HCEC 1CT (cell line): ENCODE measurements at regions not wholly inside any gene's neighbourhood (a gene's known extent, or its start where the extent isn't known, plus 50 kb on each side); places are given as distances from the start of the nearest gene placed in this dataset.

ENCODE experiments used
- DNase-seq: peaks from one replicate; pipeline ENCODE4 v3.0.0-alpha.2; 2017

DNA sequence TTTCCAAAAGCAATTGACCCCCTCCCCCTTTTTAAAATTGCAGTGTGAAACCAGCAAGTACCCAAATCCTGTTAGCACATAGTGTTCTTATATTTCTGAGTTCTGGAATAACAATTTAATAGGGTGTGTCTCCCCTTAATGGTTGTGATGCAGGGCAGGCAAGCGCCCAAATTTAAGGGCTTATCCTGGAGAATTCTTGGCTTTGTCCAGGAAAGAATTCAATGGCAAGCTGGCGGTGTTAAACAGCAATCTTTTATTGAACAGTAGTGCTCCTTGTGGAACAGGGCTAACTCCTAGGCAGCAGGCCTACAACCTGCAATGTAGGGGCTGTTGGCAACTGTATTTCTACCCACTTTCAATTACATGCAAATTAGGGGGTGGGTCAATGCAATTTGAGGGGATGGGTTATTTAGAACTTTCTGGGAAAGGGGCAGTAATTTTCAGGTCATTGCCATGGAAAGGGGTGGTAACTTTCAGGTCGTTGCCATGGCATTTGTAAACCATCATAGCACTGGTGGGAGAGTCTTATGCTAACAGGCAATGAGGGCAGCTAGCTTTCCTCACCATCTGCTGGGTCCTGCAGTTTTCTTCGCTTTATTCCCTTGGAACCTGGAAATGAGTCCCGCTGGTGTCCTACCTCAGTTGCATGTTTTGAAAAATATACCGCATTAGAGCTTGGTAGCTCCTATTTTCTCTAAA, 149.0 kb upstream of the KCTD1 start:
- no peak for DNase-seq

DNA sequence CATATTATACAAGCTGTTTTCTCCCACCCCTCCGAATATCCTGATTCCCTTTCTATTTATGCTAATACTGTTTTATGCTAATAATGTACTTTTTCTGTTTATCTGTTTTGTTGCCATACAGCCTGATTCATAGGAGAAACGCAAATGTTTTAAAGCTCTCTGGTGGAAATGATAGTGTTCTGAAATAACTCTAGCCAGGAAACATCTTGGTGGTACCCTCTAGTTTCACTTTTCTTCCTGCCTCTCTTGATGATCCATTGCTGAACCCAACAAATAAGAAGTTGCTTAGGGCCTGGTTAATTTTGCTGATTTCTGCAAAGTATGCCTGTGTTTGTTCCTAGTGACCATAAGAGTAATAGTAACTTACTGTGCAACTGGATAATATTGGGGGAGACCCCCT, 148.4 kb upstream of the KCTD1 start:
- DNase-seq: no peak

DNA sequence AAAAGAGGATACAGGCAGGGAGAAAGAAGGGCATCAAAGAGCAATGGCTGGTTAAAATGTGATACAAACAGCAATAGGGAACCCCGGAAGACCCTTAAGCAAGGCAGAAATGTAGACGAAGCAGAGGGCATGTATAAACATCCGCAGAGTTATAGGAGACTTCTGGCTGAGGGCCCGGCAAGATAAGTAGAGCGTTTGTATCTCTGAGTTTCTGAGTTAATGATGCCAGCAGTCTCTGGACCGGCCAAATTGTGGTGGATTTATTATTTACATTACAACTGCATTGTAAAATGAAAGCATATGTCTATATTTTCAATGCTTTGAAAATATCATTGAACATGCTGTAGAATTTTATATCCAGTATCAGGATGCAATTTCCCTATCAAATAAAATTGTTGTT, 148.0 kb upstream of the KCTD1 start:
- no peak for DNase-seq

DNA sequence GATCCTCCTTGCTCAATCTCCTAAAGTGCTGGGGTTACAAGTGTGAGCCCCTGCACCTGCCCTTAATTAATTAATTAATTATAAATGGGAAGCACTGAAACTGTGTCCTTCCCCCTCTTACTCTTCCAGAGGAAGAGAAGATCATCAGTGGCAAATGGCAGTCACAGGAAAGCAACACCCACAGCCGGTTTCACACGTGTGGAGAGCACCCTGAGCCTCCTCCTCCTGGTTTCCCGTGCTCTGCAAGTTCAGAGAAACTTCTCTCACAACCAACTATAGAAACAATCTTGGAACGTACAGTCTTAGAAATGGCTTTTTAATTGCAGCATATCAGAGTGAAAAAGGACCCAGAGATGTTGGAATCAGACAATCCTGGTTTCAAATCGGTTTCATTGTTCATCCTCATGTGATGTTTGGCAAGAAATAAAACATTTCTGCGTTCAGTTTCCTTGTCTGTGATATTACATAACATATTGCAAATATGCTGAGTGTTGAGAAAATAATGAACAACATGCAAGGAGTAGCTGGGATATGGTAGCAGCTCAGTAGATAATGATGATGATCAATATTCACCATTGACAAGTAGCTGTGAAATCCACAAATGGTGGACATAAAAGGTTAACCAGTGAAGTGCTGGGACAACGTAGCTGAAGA, 141.0 kb upstream of the KCTD1 start:
- no peak for DNase-seq

DNA sequence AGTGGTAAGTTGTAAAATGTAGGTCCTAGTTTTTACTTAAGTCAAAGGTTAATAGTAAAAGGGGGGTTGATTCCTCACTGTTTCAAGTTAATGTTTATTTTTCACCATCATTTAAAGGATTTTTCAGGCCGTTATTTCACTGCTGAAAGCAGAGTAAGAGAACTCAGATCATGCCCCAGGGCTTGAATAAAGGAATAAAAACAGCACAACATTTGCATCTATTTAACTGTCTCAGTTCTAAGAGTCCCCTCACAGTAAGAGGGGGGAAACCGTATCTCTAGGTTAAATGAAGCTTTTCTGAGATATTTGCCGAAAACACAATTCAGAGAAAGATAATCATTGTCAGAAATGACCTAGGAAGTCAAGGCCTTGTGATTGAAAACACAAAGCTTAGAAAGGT, 138.2 kb upstream of the KCTD1 start:
- DNase-seq: no peak

DNA sequence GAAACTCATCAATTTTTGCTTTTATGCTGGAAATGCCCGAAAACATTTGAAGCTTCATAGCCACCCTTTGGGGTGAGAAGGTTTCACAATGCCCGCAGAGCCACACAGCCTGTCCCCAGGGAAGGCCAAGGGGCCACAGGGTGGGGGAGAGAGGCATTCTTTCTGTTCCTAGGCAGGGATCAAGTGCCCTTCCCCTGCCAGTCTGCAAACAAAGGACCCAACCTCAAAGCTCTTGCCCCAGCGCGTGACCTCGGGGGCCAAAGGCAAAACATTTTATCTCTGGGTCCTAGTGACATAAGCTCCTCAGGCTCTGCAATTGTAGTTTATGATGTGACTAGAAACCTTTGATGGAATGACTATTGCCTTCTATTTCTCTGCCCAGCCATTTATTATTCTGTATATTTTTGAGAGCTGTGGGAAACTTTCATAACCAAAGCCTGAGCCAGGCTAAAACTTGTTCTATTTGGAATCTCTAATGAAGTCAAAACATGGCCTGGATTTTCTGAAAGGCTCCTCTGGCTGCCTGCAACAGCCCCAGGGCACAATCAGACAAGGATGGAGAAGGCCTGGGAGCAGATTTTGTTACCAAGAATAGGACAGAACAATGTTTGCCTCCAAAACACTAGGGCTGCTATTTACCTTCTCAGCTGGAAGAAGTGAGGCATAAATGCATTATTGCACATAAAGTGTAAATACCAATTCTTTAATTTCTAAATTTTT, 137.2 kb upstream of the KCTD1 start:
- DNase-seq: no peak

DNA sequence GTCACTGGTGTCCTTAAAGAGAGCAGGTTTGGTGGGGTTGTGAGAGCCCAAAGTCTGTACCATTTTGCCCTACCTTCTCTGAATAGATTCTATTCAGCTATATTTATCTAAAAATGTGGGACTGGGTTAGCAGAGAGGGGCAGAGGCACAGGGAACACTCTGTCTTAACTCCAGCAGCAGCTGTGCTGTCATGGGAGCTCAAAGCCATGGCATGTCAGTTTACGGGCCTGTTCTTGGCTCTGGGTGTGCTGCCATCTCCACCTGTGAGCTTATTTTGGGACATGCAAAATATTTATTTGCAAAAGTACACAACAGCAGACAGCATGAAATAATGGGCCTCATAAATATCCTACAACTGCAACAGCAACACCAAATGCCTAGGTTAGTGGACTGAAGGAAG, 129.6 kb upstream of the KCTD1 start:
- DNase-seq: no peak

DNA sequence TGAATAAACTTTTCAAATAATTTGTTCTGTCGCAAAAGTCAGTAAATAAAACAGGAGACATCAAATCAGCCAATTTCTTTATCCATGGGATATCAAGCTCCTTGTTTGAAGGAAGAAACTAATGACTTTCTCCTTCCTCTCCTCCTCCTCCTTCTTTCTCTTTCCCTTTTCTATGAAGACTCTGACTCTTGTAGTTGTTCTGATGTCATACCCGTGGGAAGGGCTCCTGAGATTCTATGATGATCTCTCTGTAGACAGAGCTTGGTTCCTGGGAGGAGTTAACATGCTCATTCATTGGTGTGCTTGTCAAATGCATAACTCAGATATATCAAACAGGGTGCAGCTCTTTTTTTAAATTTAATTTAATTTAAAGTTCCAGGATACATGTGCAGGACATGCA, 118.7 kb upstream of the KCTD1 start:
- DNase-seq: no peak

DNA sequence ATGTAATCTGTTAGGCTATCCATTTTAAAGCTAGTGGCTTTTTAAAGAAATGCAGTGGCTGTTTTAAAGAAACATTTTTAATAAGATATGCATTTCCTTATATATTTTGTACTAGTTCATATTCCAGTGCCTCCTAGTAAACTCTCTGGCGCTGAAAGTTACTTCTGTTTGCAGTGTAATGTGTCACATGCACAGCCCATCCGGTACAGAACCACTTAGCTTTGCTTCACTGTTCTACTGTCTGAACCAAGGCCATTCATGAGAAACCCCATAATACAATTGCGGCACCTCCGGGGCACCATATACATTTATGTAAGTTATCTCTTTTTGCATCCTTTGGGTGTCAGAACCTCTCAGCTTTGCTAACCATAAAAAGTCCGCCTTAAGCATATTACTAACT, 114.6 kb upstream of the KCTD1 start:
- DNase-seq: no peak

DNA sequence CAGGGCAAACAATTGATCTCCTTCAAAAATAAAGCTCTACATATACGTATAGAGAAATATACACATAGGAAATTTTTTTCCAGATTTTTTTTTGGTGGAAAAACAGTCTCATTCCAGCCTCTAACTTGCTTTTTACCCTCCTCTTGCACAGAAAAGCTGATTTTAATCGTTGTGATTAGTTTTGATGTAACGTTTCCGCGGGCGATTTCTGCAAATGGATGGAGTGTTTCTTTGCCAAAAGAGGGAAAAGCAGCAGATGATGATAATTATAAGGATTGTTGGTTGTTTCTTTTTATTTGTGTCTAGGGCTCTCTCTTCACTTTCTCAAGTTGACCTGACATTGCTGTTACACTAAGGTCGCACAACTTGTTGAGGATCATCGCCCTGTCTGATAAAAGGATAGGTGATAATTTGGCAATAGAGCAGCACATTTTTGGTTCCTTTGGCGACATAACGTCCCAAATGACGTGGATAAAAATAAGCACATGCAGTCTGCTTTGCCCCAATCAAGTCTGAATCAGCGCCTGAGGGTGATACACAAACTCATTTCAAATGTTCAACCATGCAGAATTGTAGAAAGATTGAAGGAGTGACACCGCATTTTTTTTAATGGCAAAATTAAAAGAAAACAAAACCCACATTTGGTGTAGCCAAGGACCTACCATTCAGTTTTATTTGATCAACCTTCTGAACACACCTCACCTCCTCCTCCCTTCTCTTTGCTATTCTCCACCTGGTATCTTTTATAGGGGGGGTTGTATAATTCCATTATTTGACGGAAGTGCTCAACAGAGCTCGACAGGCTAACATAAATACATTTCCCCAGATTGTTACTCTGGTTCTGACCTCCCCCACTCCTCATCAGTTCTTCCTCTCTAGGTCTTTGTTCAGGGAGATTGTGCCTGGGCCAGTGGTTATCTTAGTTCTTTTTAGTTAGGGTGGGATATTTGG, 109.6 kb upstream of the KCTD1 start:
- no peak for DNase-seq

DNA sequence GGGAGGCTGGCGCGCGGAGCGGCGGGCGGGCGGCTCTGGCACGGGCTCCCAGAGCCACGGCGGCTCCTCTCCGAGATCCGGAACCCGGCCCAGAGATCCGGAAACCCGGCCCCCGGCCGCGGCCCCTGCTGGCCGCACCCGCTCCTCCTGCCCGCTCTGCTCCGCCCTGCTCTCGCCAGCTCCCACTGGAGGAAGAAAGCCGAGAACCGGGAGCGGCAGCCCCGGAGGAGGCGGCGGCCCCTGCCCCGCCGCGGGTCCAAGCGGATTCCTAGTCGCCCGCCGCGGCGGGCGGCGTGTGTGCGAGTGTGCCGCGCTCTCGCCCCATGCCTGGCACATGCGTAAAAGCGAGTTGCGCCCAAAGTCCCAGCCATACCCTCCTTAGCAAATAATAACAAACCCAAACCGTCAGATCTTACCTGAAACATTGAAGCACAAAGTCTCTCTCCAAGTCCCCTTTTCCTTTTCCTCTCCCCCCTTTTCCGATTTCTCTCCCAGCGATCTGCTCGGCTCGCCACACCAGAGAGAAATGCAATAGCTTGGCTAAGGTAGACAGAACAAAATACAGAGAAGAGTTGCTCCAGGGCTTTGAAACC, 108.7 kb upstream of the KCTD1 start:
- DNase-seq: peak; percentile 58

DNA sequence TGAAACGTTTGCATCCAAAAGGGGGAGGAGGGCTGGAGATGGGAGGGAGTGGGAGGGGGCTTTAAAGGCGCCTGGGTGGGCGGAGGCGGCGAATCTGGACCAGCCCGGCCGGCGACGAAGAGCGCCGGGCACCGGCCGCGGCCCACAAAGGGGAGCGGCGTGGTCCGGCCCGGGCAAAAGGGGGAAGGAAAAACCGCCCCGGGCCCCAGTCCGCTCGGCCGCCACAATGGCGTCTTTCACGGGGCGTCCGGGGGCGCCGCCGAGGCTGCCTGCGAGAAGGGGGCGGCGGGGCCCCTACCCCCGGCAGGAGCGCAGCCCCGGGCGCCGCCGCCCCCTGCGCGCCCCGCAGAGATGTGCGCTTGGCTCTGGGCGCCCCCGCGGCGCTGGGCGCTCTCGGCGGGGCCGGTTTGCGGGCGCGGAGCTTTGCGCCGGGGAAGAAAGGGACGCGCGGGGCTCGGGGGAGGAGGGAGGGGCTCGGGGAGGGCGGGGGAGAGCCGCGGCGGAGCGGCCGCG, 108.1 kb upstream of the KCTD1 start:
- DNase-seq: no peak

DNA sequence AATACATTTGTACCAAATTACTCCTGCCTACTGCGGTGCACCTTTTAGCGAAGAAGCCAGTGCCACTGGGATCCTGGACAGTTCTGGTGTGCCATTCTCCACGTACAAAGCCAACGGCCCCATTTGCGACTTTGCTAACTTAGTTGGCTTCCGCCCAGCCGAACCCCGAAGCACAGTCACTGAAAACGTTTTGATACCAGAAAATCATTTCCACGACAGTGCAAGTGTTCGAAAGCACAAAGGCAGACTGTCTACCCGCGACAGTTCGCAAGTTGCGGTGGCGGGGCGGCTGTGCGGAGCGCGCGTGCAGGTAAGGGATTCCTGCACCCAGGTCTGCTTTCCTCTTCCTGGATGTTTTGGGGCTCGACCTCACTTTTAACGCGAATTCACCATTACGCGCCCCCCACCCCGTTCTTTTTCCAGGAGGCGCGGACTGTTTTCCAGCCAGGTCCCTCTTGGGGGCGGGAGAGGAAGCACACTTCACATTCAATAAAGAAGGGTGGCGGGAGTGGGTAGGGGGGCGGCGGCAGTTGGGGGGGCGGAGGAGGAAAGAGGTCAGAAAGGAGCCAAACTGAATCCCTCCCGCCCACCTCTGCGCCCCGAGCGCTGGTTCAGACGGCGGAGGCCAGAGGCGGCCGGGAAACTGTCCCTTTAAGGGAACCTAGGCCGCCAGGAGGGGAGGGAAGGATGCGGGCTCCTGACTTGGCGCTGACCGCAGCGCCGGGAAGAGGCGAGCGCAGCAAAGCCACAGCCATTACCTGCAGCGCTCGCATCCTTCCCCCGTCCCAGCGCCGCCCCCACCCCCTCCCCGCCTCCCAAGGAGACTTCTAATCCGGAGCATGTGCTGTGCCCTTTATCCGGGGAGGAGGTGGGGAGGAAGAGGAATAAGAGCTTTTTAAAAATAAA, 107.4 kb upstream of the KCTD1 start:
- DNase-seq: peak; percentile 43

DNA sequence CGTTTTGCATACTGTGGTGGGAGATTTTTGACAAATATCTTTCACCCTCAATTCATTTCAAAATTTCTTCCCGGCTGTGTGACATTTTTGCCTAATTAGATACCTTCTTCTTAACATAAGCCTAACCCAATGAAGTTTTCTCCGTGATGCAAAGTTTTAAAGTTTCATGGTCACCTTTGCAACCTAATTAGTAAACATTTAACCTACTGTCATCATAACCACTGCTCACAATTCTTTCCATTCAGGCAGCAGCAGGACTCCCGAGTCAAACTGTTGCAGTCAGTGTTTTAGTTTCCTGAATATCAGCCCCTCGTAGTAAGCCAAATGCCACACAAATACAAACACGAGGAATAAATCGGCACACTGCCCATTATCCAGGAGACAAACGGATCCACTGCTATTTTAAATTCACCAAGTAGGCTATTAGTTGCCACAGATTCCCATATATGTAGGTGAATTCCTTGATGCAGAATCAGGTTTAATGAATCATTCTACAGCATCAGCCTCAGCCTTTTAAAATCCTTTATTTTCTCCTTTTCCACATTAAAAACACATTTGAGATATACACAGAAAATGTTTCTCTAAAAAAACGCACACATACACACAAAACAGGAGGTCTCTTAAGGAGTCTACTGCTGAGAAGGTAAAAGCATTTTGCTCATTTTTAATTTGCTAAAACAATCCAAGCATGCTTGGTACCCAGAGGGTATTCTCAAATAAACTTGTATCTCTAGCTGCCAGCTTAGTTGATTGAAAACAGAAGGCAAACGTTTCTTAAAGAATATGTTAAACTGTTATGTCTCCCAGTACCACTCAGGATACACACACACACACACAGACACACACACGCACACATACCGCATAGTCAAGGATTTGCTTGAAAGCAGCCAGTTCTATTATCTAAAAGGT, 106.5 kb upstream of the KCTD1 start:
- DNase-seq: no peak

DNA sequence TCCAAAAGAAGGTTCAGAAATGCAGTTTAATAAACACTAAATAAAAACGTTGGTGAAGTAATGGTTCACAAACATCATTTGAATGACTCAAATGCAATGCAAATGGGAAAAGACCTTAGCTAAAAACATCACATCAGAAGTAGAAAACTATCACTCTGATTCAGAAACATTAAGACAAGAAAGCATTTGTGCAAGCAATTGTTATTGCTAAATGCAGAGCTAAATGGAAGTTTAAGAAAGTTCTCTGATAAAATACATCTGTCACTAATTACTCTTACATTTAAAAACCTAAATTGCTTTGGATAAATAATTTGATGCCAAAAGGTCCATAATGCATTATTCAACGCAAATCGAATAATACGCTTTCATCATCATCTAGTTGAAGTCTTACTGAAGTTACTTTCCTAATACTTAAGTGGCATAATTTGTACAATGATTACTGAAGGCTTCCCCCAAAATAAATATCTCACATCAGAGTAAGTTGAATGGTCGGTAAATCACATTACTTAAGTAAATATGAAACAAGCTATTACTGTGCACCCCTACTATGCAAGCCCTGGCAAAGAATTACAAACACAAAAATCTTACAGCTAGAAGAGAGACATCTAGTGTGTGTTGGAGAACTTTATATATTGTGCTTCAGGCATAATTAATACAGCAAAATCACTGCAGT, 105.7 kb upstream of the KCTD1 start:
- peak; percentile 23 for DNase-seq

DNA sequence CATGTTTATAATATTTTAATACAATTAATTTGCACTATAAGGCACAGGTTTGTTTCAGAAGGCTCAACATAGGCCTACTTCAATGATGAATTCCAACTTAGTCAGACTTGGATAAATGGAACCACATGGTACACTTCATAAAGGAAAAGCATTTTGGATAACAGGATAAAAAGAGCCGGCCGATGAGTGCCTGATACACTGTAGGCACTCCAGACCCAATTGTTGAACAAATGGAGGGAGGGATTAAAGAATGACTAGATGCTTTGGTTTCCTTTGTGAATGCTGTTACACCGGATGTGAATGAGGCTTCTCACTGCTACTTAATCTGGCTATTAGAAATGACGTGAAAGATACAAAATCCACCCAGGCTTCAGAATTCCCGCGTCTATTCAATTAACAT, 104.1 kb upstream of the KCTD1 start:
- DNase-seq: no peak

DNA sequence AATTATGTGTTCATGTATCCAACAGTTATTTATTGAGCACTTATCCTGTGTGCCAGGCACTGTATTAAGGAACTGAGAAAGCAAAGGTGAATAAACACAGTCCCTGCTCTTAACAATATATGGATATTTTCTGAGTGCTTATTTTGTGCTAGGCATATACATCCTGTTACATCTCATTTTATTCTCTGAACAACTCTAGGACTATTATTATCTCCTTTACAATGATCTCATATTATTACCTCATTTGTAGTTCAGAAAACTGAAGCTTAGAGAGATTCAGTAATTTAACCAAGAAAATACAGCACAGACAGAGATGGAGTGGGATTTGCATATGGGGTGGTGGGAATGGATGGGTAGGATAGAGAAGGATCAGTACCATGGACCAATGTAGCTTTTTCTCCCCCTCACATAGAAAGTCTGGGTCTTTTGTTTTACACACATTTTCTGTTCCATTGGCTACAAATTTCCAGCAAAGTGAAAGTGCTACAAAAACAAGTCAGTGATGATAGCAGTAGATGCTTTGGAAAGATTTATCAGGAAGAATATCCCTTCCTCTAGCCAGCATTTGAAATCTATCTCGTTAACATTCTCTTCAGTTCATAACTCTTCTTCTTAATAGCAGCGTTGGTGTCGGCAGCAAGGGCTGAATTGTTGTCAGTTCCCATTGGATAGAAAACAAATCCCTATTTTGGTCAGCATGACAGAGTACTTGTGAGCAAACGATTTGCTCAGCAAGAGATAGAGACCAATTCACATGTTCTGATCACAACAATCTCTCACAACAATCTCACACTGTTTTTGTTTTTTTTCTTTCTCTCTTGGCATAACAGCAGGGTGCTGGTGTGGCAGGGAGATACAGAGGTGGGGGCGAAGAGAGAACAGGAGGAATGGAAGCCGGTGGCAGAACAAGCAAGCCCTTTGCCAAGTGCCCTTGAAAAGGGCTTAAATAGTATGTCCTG, 102.2 kb upstream of the KCTD1 start:
- no peak for DNase-seq

DNA sequence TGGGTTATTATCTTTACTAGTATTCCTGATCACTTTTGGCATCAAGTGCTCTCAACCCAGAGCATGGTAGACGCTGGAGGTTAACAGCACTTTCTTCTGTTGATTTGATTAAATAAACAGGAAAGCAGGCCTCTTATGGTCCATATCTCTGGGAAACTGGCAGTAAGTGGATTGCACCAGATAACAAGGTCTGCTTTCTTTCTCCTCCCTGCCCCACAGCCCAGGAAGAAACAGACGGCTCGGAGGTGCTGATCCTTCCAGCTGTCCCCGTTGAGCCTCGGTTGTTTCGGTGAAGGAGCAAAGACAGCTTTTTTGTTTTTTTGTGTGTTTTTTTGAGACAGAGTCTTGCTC, 100.8 kb upstream of the KCTD1 start:
- no peak for DNase-seq
